OCI-LY7 (cell line): ENCODE measurements at regions not wholly inside any gene's neighbourhood (a gene's known extent, or its start where the extent isn't known, plus 50 kb on each side); places are given as distances from the start of the nearest gene placed in this dataset.
A peak's percentile ranks its signal among the peaks of the same experiment; 100 is the strongest.

Source experiments
- BruUV-seq: library from RNA; stranded (reverse); fragments of 400-500 nt; replicated peaks from 2 replicates; lab custom pipeline; 2021; lab: Mats Ljungman, UMichigan
- CTCF ChIA-PET: fragments of 300-600 bp; sonication (Branson Sonifier 250); formaldehyde crosslinking; loops from one replicate; lab custom pipeline; 2022; ENCODE audit warnings: antibody characterized with exemption; ENCODE audit not compliant: unreplicated experiment; lab: Charles Lee
- POLR2A ChIA-PET: fragments of 300-600 bp; sonication (Branson Sonifier 250); formaldehyde crosslinking; loops from one replicate; lab custom pipeline; 2022; ENCODE audit warnings: antibody characterized with exemption; lab: Charles Lee
- DNase-seq: peaks from one replicate; pipeline ENCODE4 v3.0.0-alpha.2; 2015; ENCODE audit warnings: low spot score
- H2AFZ ChIP-seq: fragments of 200-600 bp; sonication (generic), shearing (Covaris generic); 2 replicates; pipeline ENCODE4 v1.6.1; 2014; ENCODE audit warnings: mild to moderate bottlenecking, antibody characterized with exemption, low read length, moderate library complexity
- H3K27ac ChIP-seq: fragments of 200-600 bp; sonication (generic); 2 replicates; pipeline ENCODE4 v1.5.1; 2014; ENCODE audit warnings: mixed run types, low read depth, mild to moderate bottlenecking, moderate library complexity, low read length, inconsistent platforms; ENCODE audit not compliant: poor library complexity, severe bottlenecking
- H3K36me3 ChIP-seq: fragments of 200-600 bp; sonication (generic); 2 replicates; pipeline ENCODE4 v1.6.1; 2014; ENCODE audit warnings: mild to moderate bottlenecking, antibody characterized with exemption, low read length, moderate library complexity, mixed read lengths; ENCODE audit not compliant: insufficient read depth
- H3K4me1 ChIP-seq: fragments of 200-600 bp; sonication (generic); 2 replicates; pipeline ENCODE4 v1.5.1; 2014; ENCODE audit warnings: mild to moderate bottlenecking, low read length; ENCODE audit not compliant: insufficient read depth, poor library complexity, severe bottlenecking
- H3K4me2 ChIP-seq: fragments of 200-600 bp; sonication (generic); 2 replicates; pipeline ENCODE4 v1.6.1; 2014; ENCODE audit warnings: mild to moderate bottlenecking, low read length
- H3K4me3 ChIP-seq: fragments of 200-600 bp; sonication (generic); 2 replicates; pipeline ENCODE4 v1.5.1; 2014; ENCODE audit warnings: mild to moderate bottlenecking, low read depth, low read length; ENCODE audit not compliant: poor library complexity, severe bottlenecking
- H3K79me2 ChIP-seq: fragments of 200-600 bp; sonication (generic); 2 replicates; pipeline ENCODE4 v1.6.1; 2016; ENCODE audit warnings: low read depth, mild to moderate bottlenecking, low read length, moderate library complexity, mixed read lengths; ENCODE audit not compliant: insufficient read depth
- H3K9me2 ChIP-seq: fragments of 200-600 bp; sonication (generic); 2 replicates; pipeline ENCODE4 v1.6.1; 2016; ENCODE audit warnings: mild to moderate bottlenecking, low read length, mixed read lengths; ENCODE audit not compliant: insufficient read depth
- H3K9me3 ChIP-seq: fragments of 200-600 bp; sonication (generic); 2 replicates; pipeline ENCODE4 v1.6.1; 2014; ENCODE audit warnings: mild to moderate bottlenecking, mixed run types, low read length, mixed read lengths
- H4K20me1 ChIP-seq: fragments of 200-600 bp; sonication (generic); 2 replicates; pipeline ENCODE4 v1.6.1; 2014; ENCODE audit warnings: mild to moderate bottlenecking, antibody characterized with exemption, low read length, moderate library complexity, mixed read lengths; ENCODE audit not compliant: insufficient read depth
- EZH2phosphoT487 ChIP-seq: fragments of 200-600 bp; sonication (generic); IDR thresholded peaks from 2 replicates; pipeline ENCODE4 v1.6.1; 2018; ENCODE audit warnings: low read depth, borderline replicate concordance, mild to moderate bottlenecking, mixed run types, antibody characterized with exemption, low read length, moderate library complexity, mixed read lengths
- intact Hi-C: fragments of 100-400 bp; cut with micrococcal nuclease; formaldehyde crosslinking; loops from one replicate; pipeline ENCODE4 v1.10.0; 2022; ENCODE audit not compliant: unreplicated experiment
- TF ChIP-seq, protein P1 (sequence below): fragments of 200-600 bp; sonication (generic); conservative IDR thresholded peaks from 2 replicates; pipeline ENCODE4 v1.5.1; 2014; ENCODE audit warnings: mild to moderate bottlenecking, antibody characterized with exemption, low read length, moderate library complexity, mixed read lengths

DNA sequence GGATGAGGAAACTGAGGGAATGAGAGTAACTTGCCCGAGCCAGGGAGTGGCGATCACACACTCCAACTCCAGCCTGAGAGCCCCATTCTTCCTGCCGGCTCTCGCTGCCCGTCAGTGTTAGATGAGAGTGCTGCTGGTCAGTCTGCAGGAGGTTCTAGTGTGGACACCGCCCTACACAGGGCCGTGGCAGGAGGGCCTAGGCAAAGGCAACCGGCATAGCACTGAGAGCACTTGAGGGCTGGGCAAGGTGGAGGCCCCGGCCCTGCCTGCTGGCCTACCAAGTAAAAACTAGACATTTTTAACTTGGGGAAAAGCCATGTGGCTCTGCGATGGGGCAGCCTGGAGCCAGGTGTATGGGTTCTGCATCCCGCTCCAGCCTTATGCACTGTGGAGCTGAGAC is 354.8 kb downstream of the SEC14L1 start:
- Histone ChIP-seq H3K27ac (peak overlapping the region; percentile 72), H3K4me1 (peaks cover 50% of the 10 kb centered on the region), H3K9me3 (no peaks in the 10 kb centered on the region), H3K4me2 (0 out of 2 replicates have a peak overlapping the region, but pooled peaks have one; percentile 60), H3K4me3 (no peak overlapping the region), H3K9me2 (no peaks in the 10 kb centered on the region), H2AFZ (no peak overlapping the region), H3K36me3 (peaks cover 99% of the 10 kb centered on the region), H3K79me2 (no peaks in the 10 kb centered on the region), H4K20me1 (no peaks in the 10 kb centered on the region)
- ChIA-PET CTCF (interaction anchor here (0.6 to 1.8 kb wide), 3 partner anchors 65 to 96 kb away, joined by 3 to 18 read pairs (median 3); no protein-coding TSS in a partner anchor), POLR2A (interaction anchor here (0.6 kb wide), 1 partner anchor 92 kb away, joined by 3 read pairs; no protein-coding TSS in a partner anchor)
- DNase-seq: no peak
- BruUV-seq: no TSS peak
- TF ChIP-seq, protein P1, sequence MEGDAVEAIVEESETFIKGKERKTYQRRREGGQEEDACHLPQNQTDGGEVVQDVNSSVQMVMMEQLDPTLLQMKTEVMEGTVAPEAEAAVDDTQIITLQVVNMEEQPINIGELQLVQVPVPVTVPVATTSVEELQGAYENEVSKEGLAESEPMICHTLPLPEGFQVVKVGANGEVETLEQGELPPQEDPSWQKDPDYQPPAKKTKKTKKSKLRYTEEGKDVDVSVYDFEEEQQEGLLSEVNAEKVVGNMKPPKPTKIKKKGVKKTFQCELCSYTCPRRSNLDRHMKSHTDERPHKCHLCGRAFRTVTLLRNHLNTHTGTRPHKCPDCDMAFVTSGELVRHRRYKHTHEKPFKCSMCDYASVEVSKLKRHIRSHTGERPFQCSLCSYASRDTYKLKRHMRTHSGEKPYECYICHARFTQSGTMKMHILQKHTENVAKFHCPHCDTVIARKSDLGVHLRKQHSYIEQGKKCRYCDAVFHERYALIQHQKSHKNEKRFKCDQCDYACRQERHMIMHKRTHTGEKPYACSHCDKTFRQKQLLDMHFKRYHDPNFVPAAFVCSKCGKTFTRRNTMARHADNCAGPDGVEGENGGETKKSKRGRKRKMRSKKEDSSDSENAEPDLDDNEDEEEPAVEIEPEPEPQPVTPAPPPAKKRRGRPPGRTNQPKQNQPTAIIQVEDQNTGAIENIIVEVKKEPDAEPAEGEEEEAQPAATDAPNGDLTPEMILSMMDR: no peak
- TF ChIP-seq EZH2phosphoT487: no peak
- intact Hi-C loops: loop anchor here (1.0 to 2.0 kb wide), 6 partner anchors 31 to 164 kb away; no protein-coding TSS in a partner anchor

DNA sequence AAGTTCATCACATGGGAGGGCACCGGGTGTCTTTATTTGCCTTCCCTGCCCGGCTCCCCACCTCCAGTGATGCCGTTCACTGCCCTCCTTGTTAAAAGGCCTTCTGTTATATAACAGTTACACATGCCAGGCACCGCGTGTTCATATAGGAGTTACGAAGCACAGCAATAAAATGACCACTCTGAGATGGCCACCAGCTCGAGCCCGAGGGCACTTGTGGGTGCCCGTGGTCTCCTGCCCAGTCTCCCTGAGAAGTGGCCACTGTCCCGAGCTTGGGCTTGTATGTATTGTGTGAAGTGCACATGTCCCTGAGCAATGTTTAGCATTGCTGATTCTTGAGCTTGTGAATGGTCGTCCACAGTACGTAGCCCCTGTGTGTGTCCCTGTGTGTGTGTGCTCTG is 355.6 kb downstream of the SEC14L1 start:
- CTCF ChIA-PET: no interaction called here
- TF ChIP-seq, protein P1: no peak
- TF ChIP-seq EZH2phosphoT487: no peak
- peaks cover 98% of the 10 kb centered on the region for H3K36me3 ChIP-seq
- H3K27ac ChIP-seq: no peak overlapping the region
- H3K4me3 ChIP-seq: no peak overlapping the region
- no peaks in the 10 kb centered on the region for H4K20me1 ChIP-seq
- H3K9me2 ChIP-seq: no peaks in the 10 kb centered on the region
- intact Hi-C loops: no loop called here
- POLR2A ChIA-PET: interaction anchor here (1.1 kb wide), 1 partner anchor 54 kb away, joined by 3 read pairs; no protein-coding TSS in a partner anchor
- H2AFZ ChIP-seq: no peak overlapping the region
- H3K4me2 ChIP-seq: no peak overlapping the region
- DNase-seq: no peak
- H3K4me1 ChIP-seq: peaks cover 41% of the 10 kb centered on the region
- H3K79me2 ChIP-seq: no peaks in the 10 kb centered on the region
- BruUV-seq: no TSS peak
- no peaks in the 10 kb centered on the region for H3K9me3 ChIP-seq

DNA sequence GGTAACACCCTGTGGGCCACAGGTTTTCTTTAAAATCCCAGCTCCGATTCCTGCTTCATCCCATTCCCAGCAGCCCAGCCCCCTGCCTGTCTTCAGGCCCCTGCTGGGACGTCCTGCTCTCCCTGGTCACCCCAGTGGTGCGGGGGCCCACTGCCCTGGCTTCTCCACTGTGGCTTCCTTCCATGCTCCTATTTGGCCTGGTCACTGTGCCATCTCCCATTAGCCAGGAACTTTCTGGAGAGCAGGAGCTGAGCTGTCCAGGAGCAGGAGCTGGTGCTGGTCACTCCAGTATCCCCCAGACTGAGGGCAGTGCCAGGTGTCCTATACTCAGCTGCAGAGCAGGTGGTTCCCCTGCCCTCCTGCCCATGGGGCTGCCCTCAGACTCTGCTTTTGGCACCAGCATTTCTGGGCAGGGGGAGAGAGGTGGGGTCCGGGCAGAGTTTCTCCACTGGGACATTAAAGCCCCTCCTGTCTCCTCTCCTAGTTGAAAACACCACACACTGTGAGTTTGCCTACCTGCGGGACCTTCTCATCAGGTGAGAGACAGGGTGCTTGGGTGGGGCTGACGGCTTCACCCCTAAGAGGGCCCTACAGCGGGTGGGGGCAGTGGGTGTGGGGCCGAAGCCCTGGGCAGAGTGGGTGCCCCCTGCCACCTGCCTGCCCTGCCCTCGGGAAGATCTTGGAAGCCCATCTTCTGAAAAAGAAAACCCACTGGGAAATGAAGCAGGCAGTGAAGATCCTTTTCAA is 356.2 kb downstream of the SEC14L1 start:
- BruUV-seq: no TSS peak
- Histone ChIP-seq H3K4me3 (no peak overlapping the region), H2AFZ (no peak overlapping the region), H3K4me1 (peaks cover 35% of the 10 kb centered on the region), H4K20me1 (no peaks in the 10 kb centered on the region), H3K4me2 (no peak overlapping the region), H3K36me3 (peaks cover 97% of the 10 kb centered on the region), H3K79me2 (no peaks in the 10 kb centered on the region), H3K9me3 (no peaks in the 10 kb centered on the region), H3K9me2 (no peaks in the 10 kb centered on the region), H3K27ac (no peak overlapping the region)
- POLR2A ChIA-PET: interaction anchor here (0.6 to 1.1 kb wide), 2 partner anchors 55 to 1203 kb away, joined by 3 read pairs; no protein-coding TSS in a partner anchor
- TF ChIP-seq EZH2phosphoT487: no peak
- TF ChIP-seq, protein P1: no peak
- intact Hi-C loops: no loop called here
- DNase-seq: no peak
- CTCF ChIA-PET: no interaction called here
